ENCODE measurements at regions not wholly inside any gene's neighbourhood (a gene's known extent, or its start where the extent isn't known, plus 50 kb on each side); places are given as distances from the start of the nearest gene placed in this dataset.

DNA sequence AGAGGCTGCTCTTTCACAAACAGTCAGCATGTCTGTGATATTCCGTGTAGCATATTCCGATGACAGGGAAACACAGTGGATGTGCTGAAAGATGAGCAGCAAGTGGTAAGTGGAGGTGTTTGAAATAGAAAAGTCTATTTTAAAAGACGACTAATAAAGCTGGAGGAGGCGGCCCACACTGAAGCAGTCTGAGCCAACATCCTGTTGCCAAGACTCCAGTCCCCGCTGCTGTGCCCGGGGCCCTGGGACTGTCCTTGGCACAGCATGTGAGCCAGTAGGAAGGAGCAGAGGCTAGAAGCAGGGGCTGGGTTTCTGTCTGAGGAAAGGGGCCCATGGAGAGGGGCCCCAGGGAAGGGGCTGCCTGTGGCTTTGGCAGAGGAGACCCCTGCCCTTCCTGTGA is 351.5 kb upstream of the CHD6 start:
- 22% methylated on average over 6 of the region's 6 CpGs for WGBS (ENCODE audit: low lambda C conversion rate)
- ChIA-PET CTCF (ENCODE audit: low intra/inter-chr PET ratio, low total read pairs) (no interaction called here), POLR2A (no interaction called here)
- Histone ChIP-seq H4K20me1 (ENCODE audit: insufficient read depth, low read length) (no peaks in the 10 kb centered on the region), H2AFZ (ENCODE audit: low read length) (no peak overlapping the region), H3K9ac (ENCODE audit: insufficient read depth, low read depth, low read length) (no peak overlapping the region), H3K9me3 (ENCODE audit: low read length) (no peaks in the 10 kb centered on the region), H3K79me2 (ENCODE audit: insufficient read depth, low read length) (no peaks in the 10 kb centered on the region), H3K27ac (ENCODE audit: extremely low read length, insufficient read depth, low read length) (no peak overlapping the region), H3K27me3 (ENCODE audit: control insufficient read depth in 1 of 2, insufficient read depth in 2 of 2, low read length in 2 of 2) (no peaks in the 10 kb centered on the region; a peak in 2 of 5 replicates), H3K36me3 (replicated peaks in 1 of 2; ENCODE audit: control insufficient read depth in 1 of 2, insufficient read depth in 2 of 2, low read length in 2 of 2) (no peaks in the 10 kb centered on the region), H3K4me1 (ENCODE audit: insufficient read depth, low read length) (no peaks in the 10 kb centered on the region), H3K4me3 (replicated peaks in 1 of 3; ENCODE audit: insufficient read depth in 1 of 3, low read depth in 2 of 3, low read length in 3 of 3) (no peak overlapping the region), H3K4me2 (ENCODE audit: low read depth, low read length) (no peak overlapping the region)
- no TSS peak for BruUV-seq (replicated peaks)
- in situ Hi-C loops (cut with HindIII; ENCODE audit: extremely low pct_ligation_motif_present, low pct_unique_long_range_greater_than_20kb), result no loop called here
- DNase-seq (ENCODE audit: low spot score) (no peak), FAIRE-seq (no peak), ATAC-seq (no peak)
- intact Hi-C loops (cut with micrococcal nuclease; ENCODE audit: unreplicated experiment), result no loop called here
- TF ChIP-seq, protein P1, sequence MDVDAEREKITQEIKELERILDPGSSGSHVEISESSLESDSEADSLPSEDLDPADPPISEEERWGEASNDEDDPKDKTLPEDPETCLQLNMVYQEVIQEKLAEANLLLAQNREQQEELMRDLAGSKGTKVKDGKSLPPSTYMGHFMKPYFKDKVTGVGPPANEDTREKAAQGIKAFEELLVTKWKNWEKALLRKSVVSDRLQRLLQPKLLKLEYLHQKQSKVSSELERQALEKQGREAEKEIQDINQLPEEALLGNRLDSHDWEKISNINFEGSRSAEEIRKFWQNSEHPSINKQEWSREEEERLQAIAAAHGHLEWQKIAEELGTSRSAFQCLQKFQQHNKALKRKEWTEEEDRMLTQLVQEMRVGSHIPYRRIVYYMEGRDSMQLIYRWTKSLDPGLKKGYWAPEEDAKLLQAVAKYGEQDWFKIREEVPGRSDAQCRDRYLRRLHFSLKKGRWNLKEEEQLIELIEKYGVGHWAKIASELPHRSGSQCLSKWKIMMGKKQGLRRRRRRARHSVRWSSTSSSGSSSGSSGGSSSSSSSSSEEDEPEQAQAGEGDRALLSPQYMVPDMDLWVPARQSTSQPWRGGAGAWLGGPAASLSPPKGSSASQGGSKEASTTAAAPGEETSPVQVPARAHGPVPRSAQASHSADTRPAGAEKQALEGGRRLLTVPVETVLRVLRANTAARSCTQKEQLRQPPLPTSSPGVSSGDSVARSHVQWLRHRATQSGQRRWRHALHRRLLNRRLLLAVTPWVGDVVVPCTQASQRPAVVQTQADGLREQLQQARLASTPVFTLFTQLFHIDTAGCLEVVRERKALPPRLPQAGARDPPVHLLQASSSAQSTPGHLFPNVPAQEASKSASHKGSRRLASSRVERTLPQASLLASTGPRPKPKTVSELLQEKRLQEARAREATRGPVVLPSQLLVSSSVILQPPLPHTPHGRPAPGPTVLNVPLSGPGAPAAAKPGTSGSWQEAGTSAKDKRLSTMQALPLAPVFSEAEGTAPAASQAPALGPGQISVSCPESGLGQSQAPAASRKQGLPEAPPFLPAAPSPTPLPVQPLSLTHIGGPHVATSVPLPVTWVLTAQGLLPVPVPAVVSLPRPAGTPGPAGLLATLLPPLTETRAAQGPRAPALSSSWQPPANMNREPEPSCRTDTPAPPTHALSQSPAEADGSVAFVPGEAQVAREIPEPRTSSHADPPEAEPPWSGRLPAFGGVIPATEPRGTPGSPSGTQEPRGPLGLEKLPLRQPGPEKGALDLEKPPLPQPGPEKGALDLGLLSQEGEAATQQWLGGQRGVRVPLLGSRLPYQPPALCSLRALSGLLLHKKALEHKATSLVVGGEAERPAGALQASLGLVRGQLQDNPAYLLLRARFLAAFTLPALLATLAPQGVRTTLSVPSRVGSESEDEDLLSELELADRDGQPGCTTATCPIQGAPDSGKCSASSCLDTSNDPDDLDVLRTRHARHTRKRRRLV (CRISPR knock-in tag; IDR thresholded peaks at IDR 0.05), result no peak
- TF ChIP-seq, protein P2, sequence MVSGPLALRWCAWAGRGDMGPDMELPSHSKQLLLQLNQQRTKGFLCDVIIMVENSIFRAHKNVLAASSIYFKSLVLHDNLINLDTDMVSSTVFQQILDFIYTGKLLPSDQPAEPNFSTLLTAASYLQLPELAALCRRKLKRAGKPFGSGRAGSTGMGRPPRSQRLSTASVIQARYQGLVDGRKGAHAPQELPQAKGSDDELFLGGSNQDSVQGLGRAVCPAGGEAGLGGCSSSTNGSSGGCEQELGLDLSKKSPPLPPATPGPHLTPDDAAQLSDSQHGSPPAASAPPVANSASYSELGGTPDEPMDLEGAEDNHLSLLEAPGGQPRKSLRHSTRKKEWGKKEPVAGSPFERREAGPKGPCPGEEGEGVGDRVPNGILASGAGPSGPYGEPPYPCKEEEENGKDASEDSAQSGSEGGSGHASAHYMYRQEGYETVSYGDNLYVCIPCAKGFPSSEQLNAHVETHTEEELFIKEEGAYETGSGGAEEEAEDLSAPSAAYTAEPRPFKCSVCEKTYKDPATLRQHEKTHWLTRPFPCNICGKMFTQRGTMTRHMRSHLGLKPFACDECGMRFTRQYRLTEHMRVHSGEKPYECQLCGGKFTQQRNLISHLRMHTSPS (CRISPR knock-in tag; IDR thresholded peaks at IDR 0.05; ENCODE audit: low read depth), result no peak
- TF ChIP-seq, protein P3, sequence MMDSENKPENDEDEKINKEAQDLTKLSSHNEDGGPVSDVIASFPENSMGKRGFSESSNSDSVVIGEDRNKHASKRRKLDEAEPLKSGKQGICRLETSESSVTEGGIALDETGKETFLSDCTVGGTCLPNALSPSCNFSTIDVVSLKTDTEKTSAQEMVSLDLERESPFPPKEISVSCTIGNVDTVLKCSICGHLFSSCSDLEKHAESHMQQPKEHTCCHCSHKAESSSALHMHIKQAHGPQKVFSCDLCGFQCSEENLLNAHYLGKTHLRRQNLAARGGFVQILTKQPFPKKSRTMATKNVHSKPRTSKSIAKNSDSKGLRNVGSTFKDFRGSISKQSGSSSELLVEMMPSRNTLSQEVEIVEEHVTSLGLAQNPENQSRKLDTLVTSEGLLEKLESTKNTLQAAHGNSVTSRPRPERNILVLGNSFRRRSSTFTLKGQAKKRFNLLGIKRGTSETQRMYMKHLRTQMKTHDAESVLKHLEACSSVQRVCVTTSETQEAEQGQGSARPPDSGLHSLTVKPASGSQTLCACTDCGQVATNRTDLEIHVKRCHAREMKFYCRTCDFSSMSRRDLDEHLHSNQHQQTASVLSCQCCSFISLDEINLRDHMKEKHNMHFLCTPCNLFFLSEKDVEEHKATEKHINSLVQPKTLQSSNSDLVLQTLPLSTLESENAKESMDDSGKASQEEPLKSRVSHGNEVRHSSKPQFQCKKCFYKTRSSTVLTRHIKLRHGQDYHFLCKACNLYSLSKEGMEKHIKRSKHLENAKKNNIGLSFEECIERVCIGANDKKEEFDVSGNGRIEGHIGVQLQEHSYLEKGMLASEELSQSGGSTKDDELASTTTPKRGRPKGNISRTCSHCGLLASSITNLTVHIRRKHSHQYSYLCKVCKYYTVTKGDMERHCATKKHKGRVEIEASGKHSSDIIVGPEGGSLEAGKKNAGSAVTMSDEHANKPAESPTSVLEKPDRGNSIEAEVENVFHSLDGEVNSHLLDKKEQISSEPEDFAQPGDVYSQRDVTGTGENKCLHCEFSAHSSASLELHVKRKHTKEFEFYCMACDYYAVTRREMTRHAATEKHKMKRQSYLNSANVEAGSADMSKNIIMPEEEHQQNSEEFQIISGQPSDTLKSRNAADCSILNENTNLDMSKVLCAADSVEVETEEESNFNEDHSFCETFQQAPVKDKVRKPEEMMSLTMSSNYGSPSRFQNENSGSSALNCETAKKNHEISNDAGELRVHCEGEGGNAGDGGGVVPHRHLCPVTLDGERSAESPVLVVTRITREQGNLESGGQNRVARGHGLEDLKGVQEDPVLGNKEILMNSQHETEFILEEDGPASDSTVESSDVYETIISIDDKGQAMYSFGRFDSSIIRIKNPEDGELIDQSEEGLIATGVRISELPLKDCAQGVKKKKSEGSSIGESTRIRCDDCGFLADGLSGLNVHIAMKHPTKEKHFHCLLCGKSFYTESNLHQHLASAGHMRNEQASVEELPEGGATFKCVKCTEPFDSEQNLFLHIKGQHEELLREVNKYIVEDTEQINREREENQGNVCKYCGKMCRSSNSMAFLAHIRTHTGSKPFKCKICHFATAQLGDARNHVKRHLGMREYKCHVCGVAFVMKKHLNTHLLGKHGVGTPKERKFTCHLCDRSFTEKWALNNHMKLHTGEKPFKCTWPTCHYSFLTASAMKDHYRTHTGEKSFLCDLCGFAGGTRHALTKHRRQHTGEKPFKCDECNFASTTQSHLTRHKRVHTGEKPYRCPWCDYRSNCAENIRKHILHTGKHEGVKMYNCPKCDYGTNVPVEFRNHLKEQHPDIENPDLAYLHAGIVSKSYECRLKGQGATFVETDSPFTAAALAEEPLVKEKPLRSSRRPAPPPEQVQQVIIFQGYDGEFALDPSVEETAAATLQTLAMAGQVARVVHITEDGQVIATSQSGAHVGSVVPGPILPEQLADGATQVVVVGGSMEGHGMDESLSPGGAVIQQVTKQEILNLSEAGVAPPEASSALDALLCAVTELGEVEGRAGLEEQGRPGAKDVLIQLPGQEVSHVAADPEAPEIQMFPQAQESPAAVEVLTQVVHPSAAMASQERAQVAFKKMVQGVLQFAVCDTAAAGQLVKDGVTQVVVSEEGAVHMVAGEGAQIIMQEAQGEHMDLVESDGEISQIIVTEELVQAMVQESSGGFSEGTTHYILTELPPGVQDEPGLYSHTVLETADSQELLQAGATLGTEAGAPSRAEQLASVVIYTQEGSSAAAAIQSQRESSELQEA (CRISPR knock-in tag; IDR thresholded peaks at IDR 0.05; ENCODE audit: not compliant biosample characterization), result no peak
- TF ChIP-seq RAD51 (IDR thresholded peaks at IDR 0.05; ENCODE audit: borderline replicate concordance), result no peak
- no peak for TF ChIP-seq PCBP1 (IDR thresholded peaks at IDR 0.05; ENCODE audit: borderline replicate concordance, low read depth, low read length)
- TF ChIP-seq, protein P4, sequence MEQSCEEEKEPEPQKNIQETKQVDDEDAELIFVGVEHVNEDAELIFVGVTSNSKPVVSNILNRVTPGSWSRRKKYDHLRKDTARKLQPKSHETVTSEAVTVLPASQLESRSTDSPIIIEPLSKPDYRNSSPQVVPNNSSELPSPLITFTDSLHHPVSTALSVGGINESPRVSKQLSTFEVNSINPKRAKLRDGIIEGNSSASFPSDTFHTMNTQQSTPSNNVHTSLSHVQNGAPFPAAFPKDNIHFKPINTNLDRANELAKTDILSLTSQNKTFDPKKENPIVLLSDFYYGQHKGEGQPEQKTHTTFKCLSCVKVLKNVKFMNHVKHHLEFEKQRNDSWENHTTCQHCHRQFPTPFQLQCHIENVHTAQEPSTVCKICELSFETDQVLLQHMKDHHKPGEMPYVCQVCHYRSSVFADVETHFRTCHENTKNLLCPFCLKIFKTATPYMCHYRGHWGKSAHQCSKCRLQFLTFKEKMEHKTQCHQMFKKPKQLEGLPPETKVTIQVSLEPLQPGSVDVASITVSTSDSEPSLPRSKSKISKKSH (CRISPR knock-in tag; IDR thresholded peaks at IDR 0.05; ENCODE audit: borderline replicate concordance), result no peak
